GM20000 (cell line): ENCODE measurements at regions not wholly inside any gene's neighbourhood (a gene's known extent, or its start where the extent isn't known, plus 50 kb on each side); places are given as distances from the start of the nearest gene placed in this dataset.
"Not testable (repeated sequence)": the region's sequence is repeated elsewhere in the genome, so short reads cannot be mapped to it uniquely, and the experiment has no call there.

Source experiments
- DNase-seq: peaks from one replicate; pipeline ENCODE4 v3.0.0; 2012; ENCODE audit warnings: low spot score
- CTCF ChIP-seq: IDR thresholded peaks from 2 replicates; pipeline ENCODE4 v1.5.1; 2012; ENCODE audit warnings: mild to moderate bottlenecking, control low read depth; ENCODE audit errors: extremely low read depth, missing control alignments

DNA sequence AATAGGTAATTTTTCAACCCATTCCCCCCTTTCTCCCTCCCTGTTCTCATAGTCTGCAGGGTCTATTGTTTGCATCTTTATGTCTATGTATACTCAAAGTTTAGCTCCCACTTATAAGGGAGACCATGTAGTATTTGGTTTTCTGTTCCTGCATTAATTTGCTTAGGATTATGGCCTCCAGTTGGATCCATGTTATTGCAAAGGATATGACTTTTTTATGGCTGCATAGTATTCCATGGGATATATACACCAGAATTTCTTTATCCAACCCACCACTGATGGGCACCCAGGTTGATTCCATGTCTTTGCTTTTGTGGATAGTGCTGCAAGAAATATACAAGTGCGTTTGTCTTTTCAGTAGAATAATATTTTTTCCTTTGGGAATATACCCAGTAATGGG lies 761.6 kb upstream of the GRAMD2B start:
- no peak for DNase-seq
- no peak for TF ChIP-seq CTCF

- TF ChIP-seq CTCF = no peak
- DNase-seq = no peak
These were observed 754.3 kb upstream of the GRAMD2B start for GRCh38 chr5:125668884-125669283.

DNA sequence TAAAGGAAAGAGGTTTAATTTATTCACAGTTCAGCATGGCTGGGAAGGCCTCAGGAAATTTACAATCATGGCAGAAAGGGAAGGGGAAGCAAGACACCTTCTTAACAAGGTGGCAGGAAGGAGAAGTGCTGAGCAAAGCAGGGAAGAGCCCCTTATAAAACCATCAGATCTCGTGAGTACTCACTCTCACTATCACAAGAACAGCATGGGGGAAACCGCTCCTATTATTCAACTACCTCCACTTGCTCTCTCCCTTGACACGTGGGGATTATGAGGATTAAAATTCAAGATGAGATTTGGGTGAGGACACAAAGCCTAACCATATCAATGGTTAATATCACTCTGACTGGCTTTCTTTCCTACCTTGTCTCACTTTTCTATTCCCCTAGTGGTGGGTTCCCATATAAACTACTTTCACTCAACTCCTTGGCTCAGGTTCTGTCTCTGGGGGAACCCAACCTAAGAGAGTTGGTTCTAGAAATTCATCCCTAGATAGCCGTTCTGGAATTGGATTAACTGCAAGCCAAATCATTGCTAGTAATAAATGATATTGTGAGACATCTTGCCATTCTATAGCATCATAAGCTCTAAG lies 749.8 kb upstream of the GRAMD2B start:
- DNase-seq = no peak
- no peak for TF ChIP-seq CTCF

GRCh38 chr5:125679522-125679921 lies 743.7 kb upstream of the GRAMD2B start:
- no peak for TF ChIP-seq CTCF
- DNase-seq = no peak

DNA sequence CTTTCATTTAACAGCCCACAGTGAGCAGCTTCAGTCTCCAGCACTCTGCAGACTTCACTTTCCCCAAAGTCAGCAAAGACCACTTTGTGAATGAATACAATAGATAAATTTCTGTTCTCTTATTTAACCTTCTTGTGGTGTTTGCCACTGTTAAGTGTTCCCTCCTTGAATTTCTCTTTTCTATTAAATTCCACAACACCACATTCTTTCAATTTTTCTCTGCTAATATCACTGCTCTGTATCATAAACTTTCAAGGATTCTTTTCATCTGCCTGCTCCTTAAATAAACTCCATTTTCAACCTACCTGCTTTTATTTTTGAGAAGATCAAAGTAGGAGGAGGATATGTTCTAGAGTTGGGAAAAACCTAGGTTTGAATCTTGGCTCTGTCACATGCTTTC lies 739.5 kb upstream of the GRAMD2B start:
- TF ChIP-seq CTCF = no peak
- DNase-seq = no peak

- DNase-seq = no peak
- TF ChIP-seq CTCF = no peak
These were observed 737.4 kb upstream of the GRAMD2B start for GRCh38 chr5:125685771-125686170.

- DNase-seq = not testable (repeated sequence)
These were observed 731.3 kb upstream of the GRAMD2B start for GRCh38 chr5:125691738-125692530.
